Colonic mucosa (tissue), 4 donors: ENCODE measurements at regions not wholly inside any gene's neighbourhood (a gene's known extent, or its start where the extent isn't known, plus 50 kb on each side); places are given as distances from the start of the nearest gene placed in this dataset.

Experiments
- DNase-seq: peaks from one replicate; pipeline ENCODE4 v3.0.0-alpha.2; 2020
- H3K27ac ChIP-seq: fragments of 200-600 bp; one replicate; pipeline ENCODE4 v1.8.0; 2021
- H3K27me3 ChIP-seq: fragments of 200-600 bp; one replicate; pipeline ENCODE4 v1.8.0; 2021
- H3K36me3 ChIP-seq: fragments of 200-600 bp; one replicate; pipeline ENCODE4 v1.8.0; 2021
- H3K4me1 ChIP-seq: fragments of 200-600 bp; one replicate; pipeline ENCODE4 v1.8.0; 2021; ENCODE audit warnings: mild to moderate bottlenecking
- H3K4me3 ChIP-seq: fragments of 200-600 bp; one replicate; pipeline ENCODE4 v1.8.0; 2021
- H3K9ac ChIP-seq, 2 donors: one replicate each; pipeline ENCODE4 v1.7.0; 2013; ENCODE audit warnings: control low read depth in 2 of 2, low read depth in 2 of 2, low read length in 2 of 2
- H3K9me3 ChIP-seq: fragments of 200-600 bp; one replicate; pipeline ENCODE4 v1.8.0; 2021
- intact Hi-C: fragments of 100-400 bp; cut with DNase I; formaldehyde crosslinking; loops from one replicate; pipeline ENCODE4 v1.14.1; 2022
- TF ChIP-seq, protein P1 (sequence below): fragments of 200-600 bp; IDR thresholded peaks from one replicate; pipeline ENCODE4 v1.8.0; 2022; ENCODE audit warnings: antibody characterized with exemption, mild to moderate bottlenecking
- donor health status: healthy.
- donor health status: DM: no; HTN: no; CAD: no.
- donor health status: DM: no; HTN: no; CAD: no.

DNA sequence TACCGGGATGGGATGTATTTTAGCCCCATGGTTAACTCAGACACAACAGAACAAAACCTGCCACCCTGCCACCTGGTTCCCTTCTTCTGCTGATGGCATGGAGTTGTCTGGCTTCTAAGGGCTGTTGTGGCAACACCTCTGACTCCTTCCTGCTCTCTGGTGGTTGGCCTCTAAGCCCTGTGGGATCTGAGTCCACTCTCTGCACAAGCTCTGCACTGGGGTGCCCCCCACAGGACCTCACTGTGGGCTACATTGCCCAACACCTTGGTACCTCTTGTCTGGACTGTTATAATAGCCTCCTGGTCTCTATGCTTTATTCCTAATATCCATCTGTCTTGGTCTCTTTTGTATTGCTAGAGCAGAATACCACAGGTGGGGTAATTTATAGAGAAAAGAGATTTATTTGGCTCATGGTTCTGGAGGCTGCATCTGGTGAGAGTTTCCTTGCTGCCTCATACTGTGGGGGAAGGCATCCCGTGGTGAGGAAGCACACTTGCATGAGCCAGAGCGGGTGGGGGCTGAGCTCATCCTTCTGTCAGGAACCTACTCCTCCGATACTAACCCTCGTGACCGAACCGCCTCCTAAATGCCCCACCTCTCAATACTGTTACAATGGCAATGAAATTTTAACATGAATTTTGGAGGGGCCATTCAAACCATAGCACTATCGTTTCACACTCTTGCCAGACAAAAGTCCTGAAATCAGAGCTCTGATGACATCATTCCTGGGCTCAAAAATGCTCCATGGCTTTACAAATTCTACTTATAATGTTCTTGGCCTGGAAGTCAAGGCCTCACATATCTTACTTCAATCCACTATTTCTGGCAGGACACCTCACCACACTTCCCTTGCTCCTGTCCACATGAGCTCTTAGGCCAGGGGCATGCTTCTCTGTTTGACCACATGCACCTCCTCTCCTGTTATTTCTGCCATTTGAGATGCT is 127.2 kb downstream of the PAX1 start:
- TF ChIP-seq, protein P1, sequence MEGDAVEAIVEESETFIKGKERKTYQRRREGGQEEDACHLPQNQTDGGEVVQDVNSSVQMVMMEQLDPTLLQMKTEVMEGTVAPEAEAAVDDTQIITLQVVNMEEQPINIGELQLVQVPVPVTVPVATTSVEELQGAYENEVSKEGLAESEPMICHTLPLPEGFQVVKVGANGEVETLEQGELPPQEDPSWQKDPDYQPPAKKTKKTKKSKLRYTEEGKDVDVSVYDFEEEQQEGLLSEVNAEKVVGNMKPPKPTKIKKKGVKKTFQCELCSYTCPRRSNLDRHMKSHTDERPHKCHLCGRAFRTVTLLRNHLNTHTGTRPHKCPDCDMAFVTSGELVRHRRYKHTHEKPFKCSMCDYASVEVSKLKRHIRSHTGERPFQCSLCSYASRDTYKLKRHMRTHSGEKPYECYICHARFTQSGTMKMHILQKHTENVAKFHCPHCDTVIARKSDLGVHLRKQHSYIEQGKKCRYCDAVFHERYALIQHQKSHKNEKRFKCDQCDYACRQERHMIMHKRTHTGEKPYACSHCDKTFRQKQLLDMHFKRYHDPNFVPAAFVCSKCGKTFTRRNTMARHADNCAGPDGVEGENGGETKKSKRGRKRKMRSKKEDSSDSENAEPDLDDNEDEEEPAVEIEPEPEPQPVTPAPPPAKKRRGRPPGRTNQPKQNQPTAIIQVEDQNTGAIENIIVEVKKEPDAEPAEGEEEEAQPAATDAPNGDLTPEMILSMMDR, result no peak
- H3K4me3 ChIP-seq, result no peak overlapping the region
- H3K36me3 ChIP-seq, result no peaks in the 10 kb centered on the region
- H3K9ac ChIP-seq, result no peak overlapping the region
- H3K27ac ChIP-seq, result no peak overlapping the region
- H3K9me3 ChIP-seq, result no peaks in the 10 kb centered on the region
- DNase-seq, result no peak
- H3K27me3 ChIP-seq, result no peaks in the 10 kb centered on the region
- H3K4me1 ChIP-seq, result no peaks in the 10 kb centered on the region
- intact Hi-C loops, result no loop called here

DNA sequence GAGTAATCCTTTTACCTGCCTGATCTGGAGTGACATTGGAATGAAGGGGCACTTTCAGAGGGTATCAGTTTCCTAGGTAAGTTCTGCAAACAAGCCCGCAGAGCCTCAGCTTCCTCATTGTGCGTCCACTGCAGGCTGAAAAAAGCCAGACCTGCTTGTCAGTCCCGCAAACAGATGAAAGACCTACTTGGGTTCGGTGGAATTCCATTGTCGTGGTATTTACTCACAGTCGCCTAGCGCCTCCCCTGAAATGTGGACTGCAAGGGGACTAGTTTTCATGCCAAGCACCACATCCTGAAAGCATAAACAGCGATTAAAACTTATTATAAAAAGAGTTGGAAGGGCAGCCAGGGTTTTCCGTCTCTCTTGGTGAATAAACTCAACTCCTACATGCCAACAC is 121.5 kb downstream of the PAX1 start:
- H3K4me3 ChIP-seq, result no peak overlapping the region

DNA sequence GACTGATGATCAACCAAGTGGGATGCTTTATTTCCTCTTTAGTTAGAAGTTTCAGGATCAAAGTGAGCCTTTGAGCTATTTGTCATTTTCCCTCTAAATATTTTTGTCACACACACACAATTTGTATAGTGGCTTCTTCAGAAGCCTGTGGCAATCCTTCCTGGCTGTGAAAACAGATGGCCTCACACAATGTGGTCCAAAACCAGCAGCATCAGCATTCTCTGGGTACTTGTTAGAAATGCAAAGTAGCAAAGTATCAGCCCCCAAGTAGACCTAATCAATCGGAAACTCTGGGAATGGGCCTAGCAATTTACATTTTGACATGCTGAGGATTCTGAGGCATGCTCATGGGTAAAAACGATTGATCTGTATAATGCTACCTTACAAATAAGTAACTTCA is 115.9 kb downstream of the PAX1 start:
- Histone ChIP-seq H3K4me3 (no peak overlapping the region), H3K36me3 (no peaks in the 10 kb centered on the region), H3K27me3 (no peaks in the 10 kb centered on the region), H3K9me3 (no peaks in the 10 kb centered on the region), H3K4me1 (no peaks in the 10 kb centered on the region), H3K9ac (no peak overlapping the region), H3K27ac (no peak overlapping the region)
- DNase-seq, result no peak
- intact Hi-C loops, result no loop called here
- TF ChIP-seq, protein P1, result no peak

More for the DNA sequence above, 121.5 kb downstream of the PAX1 start:
- no peaks in the 10 kb centered on the region for H3K4me1 ChIP-seq
- no peak for DNase-seq
- H3K9me3 ChIP-seq, result no peaks in the 10 kb centered on the region
- no peaks in the 10 kb centered on the region for H3K36me3 ChIP-seq
- no peak overlapping the region for H3K27ac ChIP-seq
- H3K27me3 ChIP-seq, result no peaks in the 10 kb centered on the region
- H3K9ac ChIP-seq, result no peak overlapping the region
- intact Hi-C loops, result no loop called here
- TF ChIP-seq, protein P1, result no peak

DNA sequence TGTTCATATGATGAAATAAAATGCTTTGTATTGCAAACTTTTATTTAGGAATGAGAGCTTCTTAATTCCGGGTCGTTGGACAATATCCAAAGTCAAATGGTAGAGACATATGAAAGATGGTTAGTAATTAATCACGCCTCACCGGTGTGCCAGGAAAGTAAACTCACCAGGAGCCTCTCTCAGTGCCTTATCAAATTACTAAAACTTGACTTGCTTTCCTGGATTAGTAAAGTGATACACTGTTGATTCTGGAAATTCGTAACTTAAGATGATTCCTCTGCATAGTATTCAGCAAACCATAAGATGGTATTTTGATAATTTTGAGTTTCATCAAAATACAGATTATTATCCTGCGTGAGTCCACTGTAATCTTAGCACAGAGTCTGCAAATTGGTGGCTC is 115.2 kb downstream of the PAX1 start:
- intact Hi-C loops, result no loop called here
- Histone ChIP-seq H3K9ac (no peak overlapping the region), H3K27ac (no peak overlapping the region), H3K27me3 (no peaks in the 10 kb centered on the region), H3K4me1 (no peaks in the 10 kb centered on the region), H3K36me3 (no peaks in the 10 kb centered on the region), H3K4me3 (no peak overlapping the region), H3K9me3 (no peaks in the 10 kb centered on the region)
- TF ChIP-seq, protein P1, result no peak
- no peak for DNase-seq

DNA sequence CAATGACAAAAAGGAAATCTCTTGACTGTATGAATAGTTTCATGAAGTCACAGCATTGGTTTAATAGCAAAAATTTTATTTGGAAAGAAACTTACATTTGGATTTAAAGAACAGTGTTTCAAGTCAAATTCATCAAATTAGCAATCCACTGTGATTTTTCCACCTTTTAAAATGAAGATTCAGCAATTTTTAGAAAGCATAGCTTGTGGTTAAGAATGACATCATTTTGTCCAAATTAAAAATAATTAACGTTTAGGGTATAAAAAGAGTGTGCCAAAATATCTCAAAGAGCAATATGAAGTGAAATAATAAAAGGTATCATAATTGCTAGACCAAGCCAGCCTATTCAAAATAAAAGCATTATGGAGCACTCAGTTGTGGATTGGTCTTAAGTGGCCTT is 114.6 kb downstream of the PAX1 start:
- H3K9ac ChIP-seq, result no peak overlapping the region
- H3K4me3 ChIP-seq, result no peak overlapping the region
- no peaks in the 10 kb centered on the region for H3K36me3 ChIP-seq
- no peak for DNase-seq
- TF ChIP-seq, protein P1, result no peak
- no peaks in the 10 kb centered on the region for H3K9me3 ChIP-seq
- no peaks in the 10 kb centered on the region for H3K4me1 ChIP-seq
- intact Hi-C loops, result no loop called here
- H3K27ac ChIP-seq, result no peak overlapping the region
- H3K27me3 ChIP-seq, result no peaks in the 10 kb centered on the region
